Activated CD4-positive, alpha-beta T cell treated with anti-CD3 and anti-CD28 coated beads, Interleukin-10, Interleukin-2, amounts not matched to agents 100 ng/mL and 50 ng/mL, durations not matched to agents 16 hours and 8 hours (primary cell): ENCODE measurements at regions not wholly inside any gene's neighbourhood (a gene's known extent, or its start where the extent isn't known, plus 50 kb on each side); places are given as distances from the start of the nearest gene placed in this dataset.
"Not testable (repeated sequence)": the region's sequence is repeated elsewhere in the genome, so short reads cannot be mapped to it uniquely, and the experiment has no call there.

Experiments
- DNase-seq: peaks from one replicate; pipeline ENCODE4 v3.0.0-alpha.2; 2020

GRCh38 chr16:17983114-17983513 lies 353.4 kb downstream of the NPIPA8 start:
- no peak for DNase-seq

GRCh38 chr16:17977260-17977659 lies 359.3 kb downstream of the NPIPA8 start:
- DNase-seq: no peak

GRCh38 chr16:17972460-17972943 lies 364.0 kb downstream of the NPIPA8 start:
- DNase-seq: no peak

GRCh38 chr16:17970816-17971331 lies 365.7 kb downstream of the NPIPA8 start:
- no peak for DNase-seq

- DNase-seq: no peak
Observed at GRCh38 chr16:17970157-17970765, 366.3 kb downstream of the NPIPA8 start.

GRCh38 chr16:17965133-17965900 lies 371.2 kb downstream of the NPIPA8 start:
- DNase-seq: no peak

GRCh38 chr16:17964196-17964595 lies 372.3 kb downstream of the NPIPA8 start:
- DNase-seq: no peak

- no peak for DNase-seq
Observed at GRCh38 chr16:17963185-17963836, 373.2 kb downstream of the NPIPA8 start.

GRCh38 chr16:17962726-17963125 lies 373.8 kb downstream of the NPIPA8 start:
- no peak for DNase-seq

- not testable (repeated sequence) for DNase-seq
Observed at GRCh38 chr16:17961822-17962221, 374.7 kb downstream of the NPIPA8 start.

- no peak for DNase-seq
Observed at GRCh38 chr16:17951378-17951777, 385.2 kb downstream of the NPIPA8 start.

GRCh38 chr16:17949982-17950250 lies 386.6 kb downstream of the NPIPA8 start:
- no peak for DNase-seq

GRCh38 chr16:17949141-17949981 lies 387.2 kb downstream of the NPIPA8 start:
- DNase-seq: no peak

GRCh38 chr16:17947637-17948036 lies 388.9 kb downstream of the NPIPA8 start:
- DNase-seq: no peak

- DNase-seq: no peak
Observed at GRCh38 chr16:17947165-17947564, 389.4 kb downstream of the NPIPA8 start.

- no peak for DNase-seq
Observed at GRCh38 chr16:17945080-17945601, 391.4 kb downstream of the NPIPA8 start.

- no peak for DNase-seq
Observed at GRCh38 chr16:17944345-17944744, 392.2 kb downstream of the NPIPA8 start.

- no peak for DNase-seq
Observed at GRCh38 chr16:17942067-17942466, 394.5 kb downstream of the NPIPA8 start.

GRCh38 chr16:17940584-17941364 lies 395.8 kb downstream of the NPIPA8 start:
- no peak for DNase-seq

- DNase-seq: no peak
Observed at GRCh38 chr16:17939723-17940122, 396.8 kb downstream of the NPIPA8 start.

- peak; percentile 10 for DNase-seq
Observed at GRCh38 chr16:17939122-17939536, 397.4 kb downstream of the NPIPA8 start.

- no peak for DNase-seq
Observed at GRCh38 chr16:17938546-17938945, 398.0 kb downstream of the NPIPA8 start.
